Uterus (tissue), 2 donors: ENCODE measurements at regions not wholly inside any gene's neighbourhood (a gene's known extent, or its start where the extent isn't known, plus 50 kb on each side); places are given as distances from the start of the nearest gene placed in this dataset.

ENCODE experiments used
- POLR2A ChIP-seq, 2 donors: fragments of 450-650 bp; IDR thresholded peaks; one replicate each; pipeline ENCODE4 v1.6.1; 2016; ENCODE audit warnings: antibody characterized with exemption in 2 of 2, mild to moderate bottlenecking in 1 of 2, moderate library complexity in 1 of 2
- TF ChIP-seq, protein P1 (sequence below), 4 experiments: fragments of 200-600 bp in 2 of 4; fragments of 450-650 bp in 2 of 4; sonication (generic) in 2 of 4; IDR thresholded peaks; one replicate each; pipeline ENCODE4 v1.5.1; 2016 to 2019; ENCODE audit warnings: antibody characterized with exemption in 4 of 4, mild to moderate bottlenecking in 2 of 4, moderate library complexity in 1 of 4

DNA sequence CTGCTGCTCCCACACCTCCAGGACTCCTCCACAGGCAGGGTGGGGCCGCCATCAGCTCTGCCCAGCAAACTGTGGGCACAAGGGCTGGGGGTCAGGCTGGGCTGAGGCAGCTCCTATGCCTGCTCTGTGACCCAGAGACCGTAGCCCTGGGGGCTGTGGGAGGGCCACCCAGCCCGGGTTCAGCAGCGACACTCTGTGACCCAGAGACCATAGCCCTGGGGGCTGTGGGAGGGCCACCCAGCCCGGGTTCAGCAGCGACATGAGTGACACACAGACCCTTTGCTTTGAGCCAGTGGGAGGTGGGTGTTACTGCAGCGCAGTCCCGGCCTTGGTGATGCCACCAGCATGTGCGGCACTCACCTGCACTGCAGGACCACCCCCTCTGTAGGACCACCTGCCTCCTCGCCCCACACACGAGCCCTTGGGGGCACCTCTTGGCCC lies 118.9 kb upstream of the LPCAT1 start:
- TF ChIP-seq, protein P1, sequence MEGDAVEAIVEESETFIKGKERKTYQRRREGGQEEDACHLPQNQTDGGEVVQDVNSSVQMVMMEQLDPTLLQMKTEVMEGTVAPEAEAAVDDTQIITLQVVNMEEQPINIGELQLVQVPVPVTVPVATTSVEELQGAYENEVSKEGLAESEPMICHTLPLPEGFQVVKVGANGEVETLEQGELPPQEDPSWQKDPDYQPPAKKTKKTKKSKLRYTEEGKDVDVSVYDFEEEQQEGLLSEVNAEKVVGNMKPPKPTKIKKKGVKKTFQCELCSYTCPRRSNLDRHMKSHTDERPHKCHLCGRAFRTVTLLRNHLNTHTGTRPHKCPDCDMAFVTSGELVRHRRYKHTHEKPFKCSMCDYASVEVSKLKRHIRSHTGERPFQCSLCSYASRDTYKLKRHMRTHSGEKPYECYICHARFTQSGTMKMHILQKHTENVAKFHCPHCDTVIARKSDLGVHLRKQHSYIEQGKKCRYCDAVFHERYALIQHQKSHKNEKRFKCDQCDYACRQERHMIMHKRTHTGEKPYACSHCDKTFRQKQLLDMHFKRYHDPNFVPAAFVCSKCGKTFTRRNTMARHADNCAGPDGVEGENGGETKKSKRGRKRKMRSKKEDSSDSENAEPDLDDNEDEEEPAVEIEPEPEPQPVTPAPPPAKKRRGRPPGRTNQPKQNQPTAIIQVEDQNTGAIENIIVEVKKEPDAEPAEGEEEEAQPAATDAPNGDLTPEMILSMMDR (IDR thresholded peaks at IDR 0.05): no peak
- TF ChIP-seq POLR2A (IDR thresholded peaks at IDR 0.05): no peak
